NCI-H2107 treated with DMSO at 0.1 percent for 48 hours (cell line): ENCODE measurements at regions not wholly inside any gene's neighbourhood (a gene's known extent, or its start where the extent isn't known, plus 50 kb on each side); places are given as distances from the start of the nearest gene placed in this dataset.

Experiments
- DNase-seq: peaks from one replicate; lab custom pipeline; 2025; ENCODE audit not compliant: unreplicated experiment; lab: John Stamatoyannopoulos, UW

DNA sequence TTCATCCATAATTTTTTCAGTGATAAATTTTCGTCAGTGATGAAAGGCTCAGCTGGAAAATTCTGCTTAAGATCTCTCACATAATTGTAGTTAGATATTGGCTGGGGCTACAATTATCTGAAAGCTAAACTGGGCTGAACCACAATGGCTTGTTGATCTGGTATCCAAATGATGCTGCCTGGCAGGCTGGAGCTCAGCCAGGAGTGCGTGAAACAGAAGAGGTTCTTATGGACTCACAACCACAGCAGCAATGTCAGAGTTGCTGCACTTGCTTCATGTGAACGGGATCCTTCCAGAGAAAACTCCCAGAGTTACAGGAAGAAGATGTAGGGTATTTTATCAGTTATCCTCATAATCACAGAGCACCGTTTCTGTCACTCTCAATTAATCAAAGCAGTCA, 533.2 kb upstream of the POM121L12 start:
- no peak for DNase-seq

DNA sequence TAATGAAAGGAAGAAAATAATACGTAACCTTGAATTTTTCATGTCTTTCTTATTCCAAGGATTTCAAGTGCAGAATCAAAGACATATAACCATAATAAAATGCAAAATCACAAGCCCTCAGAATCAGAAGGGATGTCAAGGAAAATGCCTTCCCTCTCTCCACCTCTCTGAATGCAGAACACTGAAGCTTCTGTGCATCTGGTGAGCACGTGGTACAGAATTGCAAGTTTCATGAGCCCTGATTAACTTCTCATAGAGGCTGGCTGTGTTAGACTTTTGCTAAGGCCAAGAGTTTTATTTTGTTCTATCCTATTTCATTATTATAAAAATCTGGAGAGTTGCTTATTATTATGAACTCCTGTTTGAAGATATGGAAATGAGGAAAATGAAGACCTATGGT, 533.7 kb upstream of the POM121L12 start:
- DNase-seq = no peak

DNA sequence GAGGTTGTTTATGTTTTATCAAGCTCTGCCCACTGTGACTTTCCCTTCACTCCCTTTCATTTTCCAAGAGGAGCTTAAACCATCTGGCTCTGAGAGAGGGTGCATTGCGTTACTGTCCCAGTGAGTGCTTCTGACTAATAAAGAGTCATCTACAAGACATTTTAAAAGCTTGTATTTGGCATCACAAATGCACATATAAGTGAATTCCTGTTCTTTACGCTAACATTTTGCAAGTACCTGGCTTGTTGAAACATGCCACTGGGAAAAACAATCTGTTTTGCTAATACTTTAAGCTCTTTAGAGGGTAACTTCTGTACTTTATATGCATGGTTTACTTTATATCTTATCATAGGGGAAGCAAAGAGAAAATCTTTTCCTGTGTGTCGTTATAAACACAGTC, 534.6 kb upstream of the POM121L12 start:
- DNase-seq = no peak

DNA sequence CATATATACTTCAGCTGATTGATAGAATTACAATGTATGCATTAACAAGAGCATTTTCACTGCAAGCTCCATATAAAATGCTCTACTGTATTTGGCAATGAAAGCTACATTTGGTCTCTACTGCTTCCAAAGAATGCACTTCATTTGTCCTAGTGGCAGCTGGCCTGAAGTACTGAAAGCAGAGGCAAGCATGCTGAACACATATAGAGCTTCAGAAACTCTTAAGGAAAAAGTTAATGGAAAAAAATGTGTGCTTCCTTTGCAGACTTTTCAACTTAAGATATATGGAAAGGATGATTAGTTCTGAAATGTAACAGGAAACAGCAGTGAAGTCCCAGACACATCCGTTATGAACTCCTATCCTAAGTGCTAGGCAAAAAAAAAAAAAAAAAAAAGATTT, 537.1 kb upstream of the POM121L12 start:
- no peak for DNase-seq

DNA sequence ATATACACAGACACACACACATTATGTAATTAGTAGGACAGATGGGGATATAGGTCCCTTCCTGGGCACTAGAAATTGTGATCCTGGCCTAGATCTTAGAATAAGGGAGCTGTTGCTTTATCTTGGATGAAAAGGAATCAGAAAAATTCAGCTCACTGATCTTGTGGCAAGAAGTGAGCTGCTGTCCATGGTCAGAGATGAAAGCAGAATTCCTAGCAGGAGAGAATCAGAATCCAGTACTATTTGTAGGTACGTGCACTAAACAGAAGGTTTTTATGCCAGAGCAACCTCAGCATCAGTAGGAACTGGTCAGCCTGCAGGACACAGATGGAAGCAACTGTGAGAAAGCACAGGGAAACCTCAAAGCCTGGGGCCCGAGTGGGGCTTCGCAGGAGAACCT, 549.2 kb upstream of the POM121L12 start:
- DNase-seq = no peak

DNA sequence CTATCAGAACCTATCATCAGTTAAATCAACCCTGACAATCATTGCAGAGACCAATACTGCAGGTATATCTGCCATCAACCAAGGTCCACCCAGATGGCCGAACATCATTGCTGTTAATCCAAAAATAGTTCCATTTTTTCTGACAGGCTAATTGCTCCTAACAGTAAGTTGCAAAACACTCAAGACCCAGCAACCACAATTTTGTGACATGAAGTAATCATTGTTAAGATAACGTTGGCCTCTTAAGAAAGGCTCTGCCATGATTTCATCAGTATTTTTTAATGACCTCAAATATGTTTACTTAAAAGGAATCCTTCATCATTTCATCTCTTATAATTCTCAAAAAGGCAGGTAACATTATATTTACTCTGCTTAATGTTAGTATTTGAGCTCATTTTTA, 553.4 kb upstream of the POM121L12 start:
- DNase-seq = no peak

DNA sequence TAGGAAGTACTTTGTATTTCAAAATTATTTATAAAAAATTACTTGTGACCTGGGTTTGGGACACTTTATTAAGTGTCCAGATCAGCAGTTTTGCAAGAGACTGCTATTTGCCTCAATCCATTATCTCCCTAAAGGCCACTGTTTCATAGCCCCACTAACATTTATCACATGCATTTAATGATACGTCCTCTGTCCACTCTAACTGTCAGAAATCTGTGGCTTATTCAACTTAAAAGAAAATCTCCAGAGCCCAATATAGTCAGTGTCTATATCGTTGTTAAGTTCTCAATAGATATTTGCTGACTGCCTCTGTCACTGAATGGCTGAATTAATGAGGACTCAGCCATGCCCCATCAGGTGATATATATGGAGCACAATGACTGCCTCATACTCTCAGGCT, 553.9 kb upstream of the POM121L12 start:
- DNase-seq = no peak

DNA sequence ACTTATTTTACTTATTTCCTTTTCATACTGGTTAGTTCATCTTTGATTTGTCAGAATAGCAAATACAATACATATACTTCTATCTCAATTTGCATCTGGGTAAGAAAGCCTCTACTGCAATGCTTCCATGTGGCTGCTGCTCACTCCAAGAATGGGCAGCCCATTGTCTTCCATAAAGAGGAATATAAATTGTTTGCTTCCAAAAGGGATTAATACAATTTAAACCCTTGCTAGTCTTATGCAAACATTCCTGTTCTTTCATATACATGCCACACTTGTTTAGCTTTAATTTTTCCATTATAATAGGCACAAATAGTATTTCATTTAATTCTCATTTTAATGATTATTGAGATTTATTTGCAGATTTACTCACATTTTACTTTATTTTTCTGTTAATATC, 555.4 kb upstream of the POM121L12 start:
- no peak for DNase-seq

DNA sequence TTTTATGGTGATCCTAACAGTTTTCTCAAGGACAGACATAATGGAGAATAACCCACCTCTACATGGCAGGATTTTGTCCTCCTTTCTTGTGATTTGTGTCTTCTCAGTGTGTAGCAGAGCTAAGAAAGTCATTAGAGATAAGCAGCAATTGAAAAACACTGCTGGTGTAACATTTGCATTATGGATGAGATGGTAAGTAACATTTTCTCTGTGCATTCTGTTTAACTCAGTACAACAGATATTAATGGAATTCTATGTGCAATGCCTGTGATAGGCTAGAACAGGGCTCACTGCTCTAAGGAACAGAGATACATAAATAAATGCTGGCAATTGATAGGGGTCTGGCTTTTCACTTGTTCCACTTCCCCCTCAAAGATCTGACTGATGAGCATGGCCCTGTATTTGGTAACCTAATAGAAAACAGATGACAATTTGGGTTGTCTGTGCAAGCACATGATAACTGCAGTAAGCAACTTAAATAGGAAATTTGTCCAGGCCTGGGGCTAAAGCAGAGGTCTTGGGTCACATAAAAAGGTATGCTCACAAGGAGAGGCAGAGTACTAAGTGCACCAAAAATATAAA, 560.3 kb upstream of the POM121L12 start:
- no peak for DNase-seq

DNA sequence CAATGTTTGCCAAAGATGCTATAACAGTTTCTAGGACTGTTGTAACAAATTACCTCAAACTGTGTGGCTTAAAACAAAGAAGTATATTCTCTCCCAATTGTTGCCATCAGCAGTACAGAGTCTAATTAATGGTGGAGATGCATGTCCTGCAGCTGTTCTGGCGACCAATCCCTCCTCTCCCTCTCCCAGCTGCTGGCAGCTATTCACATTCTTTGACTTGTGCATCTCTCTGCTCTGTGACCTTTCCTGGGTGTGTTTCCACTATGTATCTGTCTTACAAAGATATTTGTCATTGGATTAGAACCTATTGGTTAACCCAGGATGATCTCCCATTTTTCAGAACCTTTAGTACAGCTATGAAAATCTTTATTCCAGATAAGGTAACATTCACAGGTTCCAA, 561.7 kb upstream of the POM121L12 start:
- DNase-seq = no peak

DNA sequence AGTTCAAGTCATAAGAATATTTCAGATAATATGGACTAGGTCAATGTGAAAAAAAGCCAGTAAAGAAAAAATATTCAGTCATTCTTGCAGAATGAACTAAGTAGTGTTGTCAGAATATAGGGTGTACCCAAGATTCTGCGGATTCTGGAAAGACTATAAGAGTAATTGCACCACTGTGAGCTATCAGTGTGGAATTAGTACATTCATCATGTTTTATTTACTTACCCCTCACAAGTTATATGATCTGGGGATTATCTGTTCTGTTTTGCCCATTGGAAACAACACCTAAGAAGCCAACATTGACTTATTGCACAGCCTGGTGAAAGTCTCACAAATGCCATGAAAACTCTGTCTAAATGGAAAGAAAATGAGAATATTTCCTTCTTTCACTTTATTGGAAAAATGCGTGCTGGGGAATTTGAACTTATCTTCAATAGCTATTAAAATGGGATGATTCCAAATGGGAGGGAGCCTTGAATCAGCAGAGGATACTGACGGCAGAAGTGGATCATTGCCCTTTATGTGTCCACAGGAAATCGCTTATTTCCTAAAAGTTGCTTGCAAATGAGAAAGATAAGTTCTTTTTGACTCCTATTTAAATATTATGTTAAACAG, 563.3 kb upstream of the POM121L12 start:
- DNase-seq = no peak

DNA sequence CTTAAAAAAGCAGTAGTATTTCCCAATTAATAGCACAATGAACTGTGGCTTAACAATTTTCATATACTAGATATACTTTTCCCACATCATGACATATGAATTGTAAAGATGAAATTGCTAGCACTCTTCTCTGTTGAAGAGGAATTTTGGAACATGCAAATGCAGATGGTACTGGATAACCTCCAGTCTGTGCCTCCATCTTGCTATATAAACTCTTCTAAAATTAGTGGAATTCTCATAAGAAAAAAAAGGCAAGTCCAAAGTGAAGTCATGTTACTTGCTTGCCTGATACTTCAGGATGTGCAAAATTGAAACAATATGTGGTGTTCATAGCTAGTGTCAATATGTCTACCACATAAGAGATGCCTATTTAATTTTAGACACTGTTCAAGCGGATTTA, 570.2 kb upstream of the POM121L12 start:
- no peak for DNase-seq

DNA sequence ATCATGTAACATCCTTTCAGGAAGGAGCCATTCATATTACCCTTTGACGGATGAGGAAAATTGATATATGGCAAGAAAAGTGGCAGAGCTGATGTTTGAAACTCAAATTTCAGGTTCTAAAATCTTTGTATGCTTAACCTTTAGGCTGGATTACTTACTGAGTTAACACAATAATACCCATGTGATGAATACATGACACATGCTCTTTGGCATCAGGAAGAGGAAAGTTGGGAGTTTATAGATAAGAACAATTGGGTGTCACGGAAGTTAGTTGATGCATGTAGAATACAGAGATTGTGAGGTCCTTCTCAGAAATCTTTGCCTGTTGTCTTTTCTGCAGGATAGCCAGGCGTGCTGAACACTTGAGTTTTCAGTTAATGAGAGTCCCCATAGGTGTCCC, 572.1 kb upstream of the POM121L12 start:
- no peak for DNase-seq

DNA sequence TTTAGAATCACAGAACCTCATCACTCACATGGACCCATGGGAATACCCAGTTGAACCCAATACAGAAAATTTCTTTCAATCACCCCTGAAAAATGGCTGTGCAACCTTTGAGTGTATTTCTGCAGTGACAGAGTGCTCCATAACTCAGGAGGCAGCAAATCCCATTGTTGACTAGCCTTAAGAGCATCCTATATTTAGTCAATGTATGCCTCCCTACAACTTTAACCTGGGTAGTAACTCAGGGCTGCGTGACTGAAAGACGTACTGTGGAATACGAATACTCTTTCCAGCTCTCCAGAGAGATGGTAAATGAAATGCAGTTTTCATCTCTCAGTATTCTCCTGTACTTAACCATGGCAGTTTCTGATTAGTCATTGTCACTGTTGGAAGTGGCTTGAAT, 573.0 kb upstream of the POM121L12 start:
- DNase-seq = no peak

DNA sequence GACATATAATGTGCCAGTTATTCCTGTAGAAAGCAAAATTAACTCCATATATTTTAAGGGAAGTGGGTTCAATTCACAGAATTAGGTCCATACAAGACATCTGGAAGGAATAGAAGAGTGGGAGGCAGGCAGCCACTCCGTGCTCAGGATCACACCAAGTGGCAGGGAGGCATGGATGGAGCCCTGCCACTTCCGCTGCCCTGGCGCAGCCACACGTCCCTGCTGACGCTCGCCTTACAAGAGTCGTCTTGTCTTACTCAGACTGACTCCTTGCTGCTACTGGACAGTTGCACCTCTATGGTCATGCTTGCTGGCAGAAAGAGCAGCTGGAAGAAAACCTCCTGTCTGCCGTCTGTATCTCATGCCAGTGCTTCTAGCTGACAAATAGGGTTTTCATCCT, 579.9 kb upstream of the POM121L12 start:
- DNase-seq = no peak

DNA sequence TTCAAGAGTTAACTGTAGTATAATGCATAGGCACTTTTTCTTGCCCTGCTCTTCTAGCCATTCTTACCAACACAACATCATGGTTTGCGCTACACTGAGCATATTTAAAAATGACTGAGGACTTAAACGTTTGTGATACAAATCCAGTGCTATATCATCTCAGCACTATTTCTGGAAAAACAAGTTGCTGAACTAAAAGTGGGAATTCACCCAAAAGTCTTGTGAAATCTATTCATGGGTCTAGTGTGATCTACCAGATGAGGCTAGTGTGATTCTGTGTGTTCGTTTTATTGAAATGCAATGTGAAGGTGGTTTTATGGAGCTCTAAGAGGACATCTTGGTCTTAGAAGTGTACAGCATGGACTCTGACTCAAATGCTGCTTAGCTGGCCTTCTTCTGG, 584.6 kb upstream of the POM121L12 start:
- no peak for DNase-seq

DNA sequence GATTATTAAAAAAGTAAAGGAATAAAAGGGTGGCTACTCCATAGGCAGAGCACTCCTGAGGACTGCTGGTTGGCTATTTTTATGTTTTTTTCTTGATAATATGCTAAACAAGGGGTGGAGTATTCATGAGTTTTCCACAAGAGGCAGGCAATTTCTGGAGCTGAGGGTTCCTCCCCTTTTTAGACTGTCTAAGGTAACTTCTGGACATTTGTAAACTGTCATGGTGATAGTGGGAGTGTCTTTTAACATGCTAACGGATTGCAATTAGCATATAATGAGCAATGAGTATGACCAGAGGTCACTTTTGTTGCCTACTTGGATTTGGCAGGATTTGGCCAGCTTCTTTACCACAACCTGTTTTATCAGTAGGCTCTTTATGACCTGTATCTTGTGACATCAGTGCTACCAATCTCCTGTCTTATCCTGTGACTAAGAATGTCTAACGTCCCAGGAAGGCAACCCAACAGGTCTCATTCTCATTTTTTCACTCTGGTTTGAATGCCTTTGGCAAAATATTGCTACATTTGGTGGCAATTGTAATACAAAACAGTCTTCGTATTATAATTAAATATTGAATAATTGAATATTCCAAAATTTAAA, 587.8 kb upstream of the POM121L12 start:
- DNase-seq = no peak

DNA sequence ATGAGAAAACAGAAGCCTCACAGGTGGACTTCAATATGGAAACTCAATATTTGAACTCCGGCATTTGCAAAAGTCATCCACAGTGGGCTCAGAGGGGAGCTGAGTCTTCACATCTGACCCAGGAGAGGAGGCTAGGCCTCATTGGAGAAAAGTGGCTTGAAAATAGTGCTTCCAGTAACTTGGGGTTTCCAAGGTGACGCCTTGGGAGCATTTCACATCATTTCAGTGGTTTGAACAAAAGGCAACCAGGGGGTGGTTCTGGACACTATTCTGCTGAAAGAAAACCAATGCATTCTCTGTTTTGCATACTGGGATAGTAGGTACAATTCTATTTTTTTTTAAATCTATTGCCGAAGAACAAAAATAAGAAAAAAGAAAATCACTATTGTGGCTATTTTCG, 599.2 kb upstream of the POM121L12 start:
- DNase-seq = no peak

DNA sequence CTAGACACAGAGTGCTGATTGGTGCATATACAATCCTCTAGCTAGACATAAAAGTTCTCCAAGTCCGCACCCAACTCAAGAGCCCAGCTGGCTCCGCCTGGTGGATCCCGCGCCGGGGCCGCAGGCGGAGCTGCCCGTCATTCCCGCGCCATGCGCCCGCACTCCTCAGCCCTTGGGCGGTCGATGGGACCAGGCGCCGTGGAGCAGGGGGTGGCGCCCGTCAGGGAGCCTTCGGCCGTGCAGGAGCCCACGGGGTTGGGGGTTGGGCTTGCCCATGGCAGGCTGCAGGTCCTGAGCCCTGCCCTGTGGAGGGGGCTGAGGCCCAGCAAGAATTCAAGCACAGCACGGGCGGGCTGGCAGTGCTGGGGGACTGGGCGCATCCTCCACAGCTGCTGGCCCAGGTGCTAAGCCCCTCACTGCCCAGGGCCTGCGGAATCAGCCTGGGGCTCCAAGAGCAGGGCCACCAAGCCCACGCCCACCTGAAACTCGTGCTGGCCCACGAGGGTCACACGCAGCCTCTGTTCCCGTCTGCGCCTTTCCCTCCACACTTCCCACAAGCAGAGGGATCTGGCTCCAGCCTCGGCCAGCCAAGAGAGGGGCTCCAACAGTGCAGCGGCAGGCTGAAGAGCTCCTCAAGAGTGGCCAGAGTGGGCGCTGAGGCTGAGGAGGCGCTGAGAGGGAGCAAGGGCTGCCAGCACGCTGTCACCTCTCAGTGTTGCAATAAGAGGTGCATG, 604.2 kb upstream of the POM121L12 start:
- no peak for DNase-seq

DNA sequence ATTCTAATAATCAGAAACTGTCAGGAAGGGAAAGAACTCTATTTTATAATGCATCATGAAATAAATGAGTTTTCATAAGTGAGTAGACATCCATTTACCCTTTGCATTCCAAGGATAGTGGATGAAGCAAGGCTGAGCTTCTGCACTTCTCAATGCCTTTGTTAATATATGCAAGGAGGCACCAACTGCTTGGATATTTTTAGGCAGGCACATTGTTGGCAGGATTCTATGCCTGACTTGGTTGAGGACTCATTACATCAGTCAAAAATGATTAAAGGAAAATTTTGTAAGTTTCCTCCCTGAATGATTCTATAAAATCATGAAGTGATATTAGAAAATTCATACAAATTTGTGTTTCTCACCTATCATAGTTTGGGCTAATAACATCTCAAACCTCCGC, 612.2 kb upstream of the POM121L12 start:
- no peak for DNase-seq

DNA sequence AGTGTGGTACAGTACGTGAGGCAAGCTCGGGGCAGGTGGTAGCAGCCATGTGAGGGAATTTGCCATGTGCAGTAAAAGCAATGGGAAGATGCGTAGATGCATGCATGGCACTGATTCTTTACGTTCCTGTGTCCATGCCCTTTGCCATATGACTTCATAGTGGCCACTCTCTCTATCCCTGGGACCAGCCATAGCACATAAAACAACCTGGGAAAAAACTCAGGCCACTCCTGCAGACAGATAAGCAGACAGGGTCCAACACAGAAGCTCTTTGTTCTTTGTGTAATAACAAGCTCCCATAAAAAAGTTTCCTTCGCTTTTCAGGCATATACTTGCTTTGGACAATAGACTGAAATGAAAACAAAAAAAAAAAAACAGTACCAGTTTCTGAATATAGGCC, 622.4 kb upstream of the POM121L12 start:
- DNase-seq = no peak

DNA sequence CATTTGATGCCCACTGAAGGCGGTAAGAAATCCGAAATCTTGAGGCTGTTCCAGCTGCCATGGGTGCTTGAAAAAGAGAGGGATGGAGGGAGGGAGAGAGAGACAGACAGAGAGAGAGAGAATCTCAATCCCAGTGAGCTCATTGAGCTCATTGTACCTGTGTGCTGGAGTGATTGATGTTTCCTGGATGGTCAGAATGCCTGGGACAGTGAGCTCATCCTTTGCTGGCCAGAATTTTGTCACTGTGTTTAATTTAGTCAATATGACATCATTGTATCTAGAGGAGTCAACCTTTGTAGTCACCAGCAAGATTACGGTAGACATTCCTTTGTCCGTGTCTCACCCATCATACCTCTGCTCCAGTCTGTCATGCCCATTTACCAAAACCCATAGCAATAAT, 625.4 kb upstream of the POM121L12 start:
- DNase-seq = no peak
